H1 (cell line): ENCODE measurements at regions not wholly inside any gene's neighbourhood (a gene's known extent, or its start where the extent isn't known, plus 50 kb on each side); places are given as distances from the start of the nearest gene placed in this dataset.

Experiments used
- CTCF ChIA-PET: fragments of 300-600 bp; sonication (Branson Sonifier 250); formaldehyde crosslinking; loops from one replicate; lab custom pipeline; 2021; ENCODE audit not compliant: partially characterized antibody; lab: Charles Lee
- POLR2A ChIA-PET: fragments of 300-600 bp; sonication (Branson Sonifier 250); formaldehyde crosslinking; loops from one replicate; lab custom pipeline; 2021; ENCODE audit warnings: inconsistent platforms; ENCODE audit not compliant: partially characterized antibody; lab: Charles Lee
- DNase-seq, 2 experiments: peaks; one replicate each; pipeline versions ENCODE4 v3.0.0 to v3.0.0-alpha.2; 2010 to 2022; ENCODE audit warnings: low spot score in 2 of 2, low read depth in 1 of 2, mixed read lengths in 1 of 2
- FAIRE-seq: peaks from 2 replicates; lab custom pipeline; 2011; peaks lifted over from hg19 to GRCh38; lab: Jason Lieb, UNC
- H2AFZ ChIP-seq: 2 replicates; pipeline ENCODE4 v1.8.1; 2012; ENCODE audit warnings: low read length, inconsistent platforms
- H2AK5ac ChIP-seq: 2 replicates; pipeline ENCODE4 v1.6.1; 2013; ENCODE audit warnings: low read depth, low read length
- H2BK120ac ChIP-seq: replicated peaks from 2 replicates; pipeline ENCODE3; 2013; ENCODE audit warnings: low read depth, low read length, inconsistent platforms
- H2BK12ac ChIP-seq: 2 replicates; pipeline ENCODE4 v1.6.1; 2013; ENCODE audit warnings: low read depth, low read length
- H2BK15ac ChIP-seq: 2 replicates; pipeline ENCODE4 v1.6.1; 2013; ENCODE audit warnings: low read length
- H2BK20ac ChIP-seq: 2 replicates; pipeline ENCODE4 v1.6.1; 2013; ENCODE audit warnings: low read length
- H2BK5ac ChIP-seq: 2 replicates; pipeline ENCODE4 v1.6.1; 2013; ENCODE audit warnings: low read depth, low read length
- H3K14ac ChIP-seq: 2 replicates; pipeline ENCODE4 v1.6.1; 2013; ENCODE audit warnings: inconsistent platforms; ENCODE audit not compliant: insufficient read length
- H3K18ac ChIP-seq: 2 replicates; pipeline ENCODE4 v1.6.1; 2013; ENCODE audit warnings: low read length; ENCODE audit errors: extremely low read depth
- H3K23ac ChIP-seq: 2 replicates; pipeline ENCODE4 v1.6.1; 2013; ENCODE audit warnings: inconsistent platforms; ENCODE audit not compliant: insufficient read length
- H3K23me2 ChIP-seq: 2 replicates; pipeline ENCODE4 v1.6.1; 2013; ENCODE audit warnings: low read depth, low read length
- H3K27ac ChIP-seq: 2 replicates; pipeline ENCODE4 v1.6.1; 2011; ENCODE audit warnings: low read depth, low read length, inconsistent platforms
- H3K27me3 ChIP-seq, 4 experiments: replicated peaks in 1 of 4; 1 replicate in 1 of 4; 2 replicates in 3 of 4; pipeline versions ENCODE4 v1.6.1 to v1.8.1; 2011 to 2013; ENCODE audit warnings: low read length in 3 of 4, mild to moderate bottlenecking in 3 of 4, inconsistent platforms in 2 of 4, mixed read lengths in 2 of 4, moderate library complexity in 1 of 4; ENCODE audit not compliant: control insufficient read depth in 3 of 4, insufficient read depth in 3 of 4; ENCODE audit errors: extremely low read depth in 1 of 4
- H3K36me3 ChIP-seq, 4 experiments: 2 replicates each; pipeline versions ENCODE4 v1.6.1 to v1.8.1; 2011 to 2013; ENCODE audit warnings: mild to moderate bottlenecking in 4 of 4, low read length in 3 of 4, moderate library complexity in 2 of 4, control low read depth in 1 of 4, inconsistent platforms in 1 of 4; ENCODE audit not compliant: insufficient read depth in 4 of 4, control insufficient read depth in 2 of 4
- H3K4ac ChIP-seq: replicated peaks from 2 replicates; pipeline ENCODE3; 2013; ENCODE audit warnings: low read length, low read depth, mixed read lengths, inconsistent platforms; ENCODE audit not compliant: insufficient read length
- H3K4me1 ChIP-seq, 4 experiments: replicated peaks in 1 of 4; 1 replicate in 1 of 4; 2 replicates in 3 of 4; pipeline versions ENCODE4 v1.6.1 to v1.8.1; 2011 to 2013; ENCODE audit warnings: low read length in 3 of 4, inconsistent platforms in 2 of 4, mixed read lengths in 1 of 4; ENCODE audit not compliant: insufficient read depth in 4 of 4, control insufficient read depth in 3 of 4
- H3K4me2 ChIP-seq, 2 experiments: 2 replicates each; pipeline versions ENCODE4 v1.6.1 to v1.8.1; 2011 to 2013; ENCODE audit warnings: low read depth in 2 of 2, low read length in 2 of 2, control low read depth in 1 of 2, inconsistent platforms in 1 of 2, mild to moderate bottlenecking in 1 of 2; ENCODE audit not compliant: insufficient read depth in 1 of 2
- H3K4me3 ChIP-seq, 4 experiments: fragments of 200-600, 300-600 bp in 1 of 4; sonication (generic), shearing (Covaris generic), sonication (Bioruptor Twin) in 1 of 4; 2 replicates each; pipeline versions ENCODE4 v1.5.1 to v1.8.1; 2011 to 2016; ENCODE audit warnings: low read length in 4 of 4, low read depth in 3 of 4, control low read depth in 2 of 4, inconsistent platforms in 2 of 4, mild to moderate bottlenecking in 2 of 4, mixed read lengths in 1 of 4, moderate library complexity in 1 of 4; ENCODE audit not compliant: insufficient read depth in 2 of 4; ENCODE audit errors: extremely low read depth in 1 of 4
- H3K56ac ChIP-seq: replicated peaks from 2 replicates; pipeline ENCODE3; 2013; ENCODE audit warnings: low read depth, mild to moderate bottlenecking, mixed read lengths, low read length, inconsistent platforms; ENCODE audit not compliant: insufficient read length
- H3K79me1 ChIP-seq: 2 replicates; pipeline ENCODE4 v1.6.1; 2013; ENCODE audit warnings: low read depth, low read length, control low read depth
- H3K79me2 ChIP-seq, 2 experiments: 2 replicates each; pipeline versions ENCODE4 v1.6.1 to v1.8.1; 2012 to 2013; ENCODE audit warnings: low read length in 2 of 2, mild to moderate bottlenecking in 2 of 2, inconsistent platforms in 1 of 2; ENCODE audit not compliant: insufficient read depth in 2 of 2, control insufficient read depth in 1 of 2
- H3K9ac ChIP-seq, 4 experiments: replicated peaks in 1 of 4; 1 replicate in 1 of 4; 2 replicates in 3 of 4; pipeline versions ENCODE4 v1.6.1 to v1.8.1; 2011 to 2013; ENCODE audit warnings: low read depth in 3 of 4, low read length in 3 of 4, control low read depth in 2 of 4, mild to moderate bottlenecking in 2 of 4, moderate library complexity in 2 of 4, inconsistent platforms in 1 of 4; ENCODE audit errors: extremely low read depth in 1 of 4
- H3K9me3 ChIP-seq, 2 experiments: 2 replicates each; pipeline versions ENCODE4 v1.6.1 to v1.8.1; 2012 to 2013; ENCODE audit warnings: mild to moderate bottlenecking in 2 of 2, moderate library complexity in 2 of 2, control low read depth in 1 of 2, inconsistent platforms in 1 of 2, low read depth in 1 of 2, low read length in 1 of 2, mixed read lengths in 1 of 2; ENCODE audit not compliant: insufficient read depth in 2 of 2
- H4K20me1 ChIP-seq, 2 experiments: replicated peaks in 1 of 2; 2 replicates each; pipeline versions ENCODE3 to v1.8.1; 2011 to 2013; ENCODE audit warnings: inconsistent platforms in 2 of 2, low read length in 2 of 2, mild to moderate bottlenecking in 1 of 2; ENCODE audit not compliant: insufficient read depth in 2 of 2, control insufficient read depth in 1 of 2
- H4K5ac ChIP-seq: 2 replicates; pipeline ENCODE4 v1.6.1; 2013; ENCODE audit warnings: low read length, low read depth, mixed read lengths, inconsistent platforms; ENCODE audit not compliant: insufficient read length
- H4K8ac ChIP-seq: 2 replicates; pipeline ENCODE4 v1.8.0; 2013; ENCODE audit warnings: mild to moderate bottlenecking, moderate library complexity, low read length, inconsistent platforms; ENCODE audit not compliant: insufficient read depth; ENCODE audit errors: extremely low read depth
- H4K91ac ChIP-seq: replicated peaks from 2 replicates; pipeline ENCODE3; 2013; ENCODE audit warnings: low read length, mixed read lengths, inconsistent platforms; ENCODE audit not compliant: insufficient read length
- CEBPB ChIP-seq: IDR thresholded peaks from 2 replicates; pipeline ENCODE4 v1.6.1; 2012; ENCODE audit warnings: low read depth, low read length
- CTCF ChIP-seq, 3 experiments: IDR thresholded peaks; 1 replicate in 2 of 3; 2 replicates in 1 of 3; pipeline versions ENCODE4 v1.5.1 to v1.6.1; 2011; ENCODE audit warnings: low read length in 3 of 3, mild to moderate bottlenecking in 3 of 3, inconsistent platforms in 2 of 3, low read depth in 1 of 3, moderate library complexity in 1 of 3; ENCODE audit not compliant: insufficient read depth in 1 of 3; ENCODE audit errors: control extremely low read depth in 1 of 3
- EGR1 ChIP-seq: IDR thresholded peaks from 2 replicates; pipeline ENCODE4 v1.6.1; 2011; ENCODE audit warnings: low read depth, low read length, borderline replicate concordance
- JUND ChIP-seq: IDR thresholded peaks from 2 replicates; pipeline ENCODE4 v1.6.1; 2011; ENCODE audit warnings: mild to moderate bottlenecking, improper control_type of control experiment, low read length
- POLR2A ChIP-seq, 2 experiments: IDR thresholded peaks; 1 replicate in 1 of 2; 2 replicates in 1 of 2; pipeline ENCODE4 v1.6.1; 2011; ENCODE audit warnings: low read depth in 2 of 2, low read length in 2 of 2, mild to moderate bottlenecking in 2 of 2; ENCODE audit errors: control extremely low read depth in 1 of 2
- POU5F1 ChIP-seq: IDR thresholded peaks from 2 replicates; pipeline ENCODE4 v1.6.1; 2011; ENCODE audit warnings: low read depth, mild to moderate bottlenecking, low read length, moderate library complexity
- RAD21 ChIP-seq, 2 experiments: IDR thresholded peaks in 1 of 2; conservative IDR thresholded peaks in 1 of 2; 2 replicates each; pipeline ENCODE4 v1.6.1; 2011; ENCODE audit warnings: low read depth in 2 of 2, low read length in 2 of 2, improper control_type of control experiment in 1 of 2, inconsistent platforms in 1 of 2, mild to moderate bottlenecking in 1 of 2, moderate library complexity in 1 of 2
- RBBP5 ChIP-seq: IDR thresholded peaks from 2 replicates; pipeline ENCODE4 v1.7.1; 2012; ENCODE audit warnings: low read depth, mild to moderate bottlenecking, inconsistent platforms, low read length, moderate library complexity, borderline replicate concordance
- SIN3A ChIP-seq, 2 experiments: IDR thresholded peaks in 1 of 2; conservative IDR thresholded peaks in 1 of 2; 2 replicates each; pipeline ENCODE4 v1.6.1; 2011 to 2012; ENCODE audit warnings: low read length in 2 of 2, improper control_type of control experiment in 1 of 2, low read depth in 1 of 2, mild to moderate bottlenecking in 1 of 2
- TEAD4 ChIP-seq: IDR thresholded peaks from 2 replicates; pipeline ENCODE4 v1.6.1; 2012; ENCODE audit warnings: low read depth, low read length, inconsistent platforms, mixed read lengths
- USF2 ChIP-seq: IDR thresholded peaks from 2 replicates; pipeline ENCODE4 v1.6.1; 2011; ENCODE audit warnings: low read length, improper control_type of control experiment
- WGBS, 2 experiments: shearing (Covaris generic) in 1 of 2; methylation state at CpG; one replicate each; pipeline versions ENCODE4 v1.1.6 to v1.1.7; 2013 to 2015; ENCODE audit warnings: low lambda C conversion rate in 2 of 2, mixed read lengths in 2 of 2, inconsistent platforms in 1 of 2, low coverage in 1 of 2, missing lambda C conversion rate in 1 of 2; ENCODE audit not compliant: insufficient replicate concordance in 2 of 2, insufficient coverage in 1 of 2, insufficient read length in 1 of 2; ENCODE audit errors: extremely low coverage in 1 of 2, missing lambda C conversion rate in 1 of 2; 5-methylcytosine and 5-hydroxymethylcytosine counted together

- ChIA-PET POLR2A (no interaction called here), CTCF (interaction anchor here (1.0 to 2.0 kb wide), 3 partner anchors 193 to 558 kb away, joined by 3 to 9 read pairs (median 3); no protein-coding TSS in a partner anchor)
- Histone ChIP-seq H3K27ac (no peak overlapping the region), H3K23me2 (no peaks in the 10 kb centered on the region), H3K4me3 (no peak overlapping the region), H3K79me2 (no peaks in the 10 kb centered on the region), H2BK5ac (no peak overlapping the region), H4K91ac (no peak overlapping the region), H3K9ac (no peak overlapping the region), H3K23ac (no peak overlapping the region), H3K56ac (no peak overlapping the region), H3K36me3 (no peaks in the 10 kb centered on the region), H2AFZ (no peak overlapping the region), H3K9me3 (no peaks in the 10 kb centered on the region), H4K8ac (no peak overlapping the region), H3K4me1 (no peaks in the 10 kb centered on the region), H3K4me2 (no peak overlapping the region), H2AK5ac (no peak overlapping the region), H4K20me1 (no peaks in the 10 kb centered on the region), H3K4ac (no peak overlapping the region), H2BK15ac (no peak overlapping the region), H3K79me1 (no peaks in the 10 kb centered on the region), H3K18ac (no peak overlapping the region), H3K14ac (no peak overlapping the region), H2BK120ac (no peak overlapping the region), H2BK20ac (no peak overlapping the region), H2BK12ac (no peak overlapping the region), H4K5ac (no peak overlapping the region), H3K27me3 (no peaks in the 10 kb centered on the region)
- no peak for DNase-seq
- WGBS, 2 experiments: 85% methylated on average over 1 of the region's 1 CpG; no CpG with 5 or more reads in 1 of the 2 experiments
- no peak for FAIRE-seq
- TF ChIP-seq TEAD4 (no peak), POU5F1 (no peak), RAD21 (IDR thresholded peaks at IDR 0.05 in 1 of 2, conservative IDR thresholded peaks at IDR 0.05 in 1 of 2; ENCODE audit: low read depth in 2 of 2, low read length in 2 of 2) (peak; percentile 3 to 12; a peak in 1 of 4 replicates), JUND (no peak), USF2 (no peak), CTCF (IDR thresholded peaks at IDR 0.05; ENCODE audit: control extremely low read depth in 1 of 3, insufficient read depth in 1 of 3, low read depth in 1 of 3, low read length in 3 of 3) (peak in 1 of 3 experiments; percentile 1; a peak in 1 of 4 replicates), CEBPB (no peak), SIN3A (conservative IDR thresholded peaks at IDR 0.05 in 1 of 2, IDR thresholded peaks at IDR 0.05 in 1 of 2; ENCODE audit: low read depth in 1 of 2, low read length in 2 of 2) (no peak), RBBP5 (no peak), EGR1 (no peak), POLR2A (IDR thresholded peaks at IDR 0.05; ENCODE audit: control extremely low read depth in 1 of 2, low read depth in 2 of 2, low read length in 2 of 2) (no peak)
These were observed 651.2 kb upstream of the CCNG1 start for GRCh38 chr5:162786234-162786633.
